ENCODE measurements at regions not wholly inside any gene's neighbourhood (a gene's known extent, or its start where the extent isn't known, plus 50 kb on each side); places are given as distances from the start of the nearest gene placed in this dataset.

- no peak for DNase-seq (ENCODE audit: low read depth)
Measured at GRCh38 chr10:28926932-28927331, 249.6 kb downstream of the BAMBI start.

- no peak for DNase-seq (ENCODE audit: low read depth)
Measured at GRCh38 chr10:28928484-28928883, 251.2 kb downstream of the BAMBI start.

DNA sequence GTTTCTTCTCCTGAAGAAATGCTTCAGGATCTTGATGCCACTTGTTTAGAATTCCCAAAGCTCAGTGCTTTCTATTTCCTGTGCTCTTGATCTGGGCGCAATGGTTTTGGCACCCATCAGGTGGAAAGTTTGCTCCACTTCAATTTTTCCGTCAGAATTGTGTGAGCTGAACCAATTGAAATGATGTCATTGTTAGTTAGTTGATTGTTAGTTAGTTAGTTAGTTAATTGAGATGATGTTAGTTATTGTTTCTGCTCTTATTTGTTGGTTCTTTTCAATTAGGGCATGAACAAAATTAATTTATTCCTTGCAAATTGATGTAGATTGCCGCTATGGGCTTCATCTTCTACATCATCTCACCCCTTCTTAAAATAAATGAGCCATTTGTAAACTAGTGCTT lies 252.6 kb downstream of the BAMBI start:
- DNase-seq (ENCODE audit: low read depth): no peak

GRCh38 chr10:28930514-28931495 lies 253.5 kb downstream of the BAMBI start:
- DNase-seq (ENCODE audit: low read depth): no peak

- no peak for DNase-seq (ENCODE audit: low read depth)
Measured at GRCh38 chr10:28935061-28935460, 257.7 kb downstream of the BAMBI start.

- no peak for DNase-seq (ENCODE audit: low read depth)
Measured at GRCh38 chr10:28937959-28938358, 260.6 kb downstream of the BAMBI start.

GRCh38 chr10:28938745-28939144 lies 261.4 kb downstream of the BAMBI start:
- no peak for DNase-seq (ENCODE audit: low read depth)

DNA sequence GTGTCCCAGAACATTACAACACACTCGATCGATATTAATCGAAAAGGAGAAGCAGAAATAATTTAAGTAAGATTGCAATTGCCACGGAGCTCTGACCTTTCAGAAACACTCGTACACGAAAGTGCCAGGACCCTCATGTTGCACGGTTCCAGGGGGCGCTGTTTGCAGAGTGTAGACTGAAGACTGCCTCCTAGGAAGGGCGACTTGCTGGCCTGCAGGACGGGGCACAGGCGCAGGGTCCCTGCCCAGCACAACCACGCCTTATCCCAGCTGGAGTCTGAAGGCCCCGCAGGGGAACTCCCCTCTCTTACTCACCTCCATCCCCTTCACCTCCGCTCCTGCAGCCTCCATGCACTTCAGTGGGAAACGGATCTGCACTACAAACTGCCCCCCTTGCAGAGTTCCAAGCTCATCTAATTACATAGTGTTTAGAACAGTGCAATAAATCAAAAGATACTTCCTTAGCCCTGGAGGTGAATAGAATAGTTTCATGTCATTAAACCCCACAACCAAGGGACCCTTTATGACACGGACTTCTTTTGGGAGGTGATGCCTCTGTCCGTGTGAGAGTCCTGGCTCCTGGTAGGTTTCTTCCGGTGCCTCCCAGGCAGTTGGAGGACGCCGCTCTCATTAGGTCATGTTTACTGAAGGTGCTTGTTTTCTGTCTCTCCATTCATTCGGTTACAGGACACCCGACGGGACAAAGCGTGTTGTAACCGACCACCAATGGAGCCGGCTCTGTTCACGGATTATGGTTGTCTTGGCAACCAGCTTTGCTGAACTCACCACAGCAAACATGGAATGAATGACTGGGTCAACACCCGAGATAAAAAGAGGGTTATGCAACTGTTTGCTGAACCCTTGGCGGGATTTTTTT lies 262.2 kb downstream of the BAMBI start:
- DNase-seq (ENCODE audit: low read depth): peak; percentile 31

DNA sequence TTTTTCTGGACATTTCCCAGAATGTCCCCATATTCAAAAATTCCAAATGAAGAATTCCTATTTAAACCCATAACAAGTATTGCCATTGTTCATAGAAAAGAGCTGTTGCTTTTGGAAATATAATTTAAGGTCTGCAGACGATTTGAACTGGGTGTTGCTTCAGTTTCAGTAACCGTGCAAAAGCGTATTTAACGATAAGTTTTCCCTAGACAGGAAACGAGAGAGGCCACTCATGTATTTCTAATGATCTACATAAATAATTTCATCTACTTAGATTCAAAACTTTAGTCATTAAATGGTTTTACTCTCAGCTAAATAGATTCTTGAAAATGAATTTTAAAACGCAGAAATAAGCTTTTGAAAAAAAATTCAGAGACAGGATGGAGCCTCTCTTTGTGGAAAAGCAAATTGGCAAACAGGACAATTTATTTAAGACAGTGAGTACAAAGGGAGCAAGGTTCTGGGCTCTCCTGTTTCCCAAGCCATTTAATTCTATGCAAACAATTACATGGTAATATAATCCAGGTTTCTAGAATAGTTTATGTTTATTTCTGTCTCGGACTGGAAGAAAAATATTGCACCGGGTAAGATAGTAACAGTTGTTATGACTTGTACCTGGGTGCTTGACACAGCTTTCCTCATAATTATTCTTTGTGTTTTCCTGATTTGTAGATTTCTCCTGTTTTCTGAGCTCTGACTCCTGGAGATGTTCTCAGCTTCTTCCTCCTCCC lies 263.0 kb downstream of the BAMBI start:
- DNase-seq (ENCODE audit: low read depth): no peak

DNA sequence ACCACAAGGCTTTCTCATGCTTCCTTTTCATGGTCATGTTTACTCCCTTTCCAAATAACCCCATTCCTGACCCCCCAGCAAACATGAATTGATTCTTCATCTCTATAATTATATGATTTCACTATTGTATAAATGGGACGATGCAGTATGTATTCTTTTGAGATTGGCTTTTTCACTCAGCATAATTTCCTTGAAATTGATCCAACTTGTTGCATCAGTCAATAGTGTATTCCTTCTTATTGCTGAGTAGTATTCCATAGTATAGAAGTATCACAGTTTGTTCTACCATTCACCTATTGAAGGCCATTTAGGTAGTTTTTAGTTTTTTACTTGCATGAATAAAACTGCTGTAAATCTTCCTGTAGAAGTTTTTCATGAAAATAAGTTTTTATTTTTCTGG lies 264.7 kb downstream of the BAMBI start:
- DNase-seq (ENCODE audit: low read depth): no peak

DNA sequence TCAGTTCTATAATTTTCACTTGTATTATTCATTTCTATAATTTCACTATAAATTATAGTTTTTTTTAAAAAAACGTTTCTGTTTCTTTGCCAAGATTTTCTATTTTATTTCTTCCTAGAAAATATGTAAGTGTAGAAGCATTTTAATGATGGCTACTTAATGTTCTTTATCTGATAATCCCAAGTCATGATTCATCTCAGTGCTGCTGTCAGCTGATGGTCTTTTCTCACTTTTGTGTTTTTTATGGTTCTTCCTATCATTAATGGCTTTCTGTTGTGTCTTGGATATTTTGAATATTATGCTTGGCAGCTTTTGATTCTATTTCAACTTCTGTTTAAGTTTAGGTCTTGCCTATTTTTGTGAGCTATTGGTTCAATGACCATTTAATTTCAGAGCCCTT lies 268.6 kb downstream of the BAMBI start:
- DNase-seq (ENCODE audit: low read depth): no peak

DNA sequence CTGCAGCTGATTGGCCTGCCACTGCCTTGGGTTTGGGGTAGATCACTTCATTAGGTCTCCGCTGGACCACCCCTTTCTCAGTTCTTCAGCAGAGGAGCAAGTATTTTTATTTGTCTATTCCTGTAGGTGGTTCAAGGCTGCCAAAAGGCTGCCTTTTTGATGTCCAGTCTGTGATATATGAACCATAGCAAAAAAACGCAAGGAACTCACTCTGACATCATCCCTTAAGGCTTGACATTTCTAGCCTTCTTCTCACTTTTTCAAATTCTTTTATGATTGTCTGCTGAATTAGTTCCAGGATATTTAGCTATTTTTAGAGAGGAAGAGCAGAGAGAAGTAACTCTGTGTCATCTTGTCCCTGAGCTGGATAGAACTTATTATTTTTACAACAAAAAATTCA lies 269.2 kb downstream of the BAMBI start:
- peak; percentile 49 for DNase-seq (ENCODE audit: low read depth)

- DNase-seq (ENCODE audit: low read depth): no peak
Measured at GRCh38 chr10:28947171-28947570, 269.9 kb downstream of the BAMBI start.

DNA sequence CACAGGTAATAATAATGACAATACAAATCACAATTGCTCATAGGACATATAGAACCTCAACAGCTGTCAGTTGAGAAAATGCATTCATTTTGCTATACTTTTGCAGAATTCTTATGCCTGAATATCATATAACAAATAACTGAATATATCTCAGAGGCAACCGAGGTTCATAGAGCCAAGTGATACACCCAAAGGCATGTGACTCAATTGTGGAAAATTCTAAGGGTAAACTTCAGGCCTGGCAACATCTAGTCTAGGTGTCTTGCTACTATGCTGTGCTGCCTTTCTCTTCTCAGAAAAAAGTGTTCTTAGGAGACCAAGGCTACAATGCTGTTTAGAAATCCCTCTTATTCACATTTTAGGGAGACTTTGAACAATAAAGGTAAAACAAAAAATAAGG lies 270.7 kb downstream of the BAMBI start:
- no peak for DNase-seq (ENCODE audit: low read depth)

- no peak for DNase-seq (ENCODE audit: low read depth)
Measured at GRCh38 chr10:28949005-28950004, 272.0 kb downstream of the BAMBI start.

DNA sequence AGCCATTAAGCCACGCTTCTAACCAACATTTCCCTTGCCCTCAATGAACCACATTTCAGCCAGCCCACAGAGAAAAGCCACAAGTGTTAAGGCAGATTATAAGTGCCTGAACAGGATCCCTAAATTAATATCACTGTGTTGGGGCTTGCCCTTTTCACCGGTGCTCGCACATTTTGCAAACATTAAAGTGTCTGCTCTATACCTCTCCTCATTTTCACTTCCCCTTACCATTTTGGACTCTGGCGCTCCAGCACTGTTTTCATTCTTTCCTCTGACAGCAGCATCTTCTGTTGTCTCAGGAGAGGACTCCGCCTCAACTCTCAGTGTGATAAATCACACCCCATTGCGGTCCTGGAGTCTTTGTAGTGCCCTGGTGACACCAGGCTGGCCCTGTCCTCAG lies 274.2 kb downstream of the BAMBI start:
- DNase-seq (ENCODE audit: low read depth): no peak

DNA sequence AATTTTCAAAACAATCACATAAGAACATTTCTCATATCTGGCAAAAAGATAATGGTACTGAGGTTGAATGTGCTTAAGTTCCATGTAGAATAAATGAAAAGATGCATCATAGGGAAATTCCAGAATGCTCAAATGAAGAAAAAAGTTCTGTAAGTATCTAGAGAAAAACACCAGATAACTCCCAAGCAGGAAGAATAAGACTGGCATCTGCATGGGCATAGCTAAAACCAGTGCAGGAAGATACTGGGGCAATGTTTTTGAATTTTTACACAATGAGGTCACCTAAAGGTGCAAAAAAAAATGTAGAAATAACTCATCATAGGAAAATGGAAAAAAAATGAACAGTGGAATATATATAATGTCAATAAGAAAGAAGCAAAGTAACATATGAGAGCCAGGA lies 275.2 kb downstream of the BAMBI start:
- no peak for DNase-seq (ENCODE audit: low read depth)

GRCh38 chr10:28954211-28954610 lies 276.9 kb downstream of the BAMBI start:
- no peak for DNase-seq (ENCODE audit: low read depth)

- no peak for DNase-seq (ENCODE audit: low read depth)
Measured at GRCh38 chr10:28958468-28958867, 281.1 kb downstream of the BAMBI start.

- DNase-seq (ENCODE audit: low read depth): no peak
Measured at GRCh38 chr10:28959850-28960501, 282.7 kb downstream of the BAMBI start.

All from GM04503 (cell line).